Lower leg skin (tissue), 3 donors: ENCODE measurements at regions not wholly inside any gene's neighbourhood (a gene's known extent, or its start where the extent isn't known, plus 50 kb on each side); places are given as distances from the start of the nearest gene placed in this dataset.

Source experiments
- CTCF ChIP-seq, 3 donors: fragments of 450-650 bp; IDR thresholded peaks; one replicate each; pipeline ENCODE4 v1.5.1; 2016; ENCODE audit warnings: antibody characterized with exemption in 3 of 3, mild to moderate bottlenecking in 3 of 3, moderate library complexity in 2 of 3
- POLR2A ChIP-seq, 2 donors: fragments of 450-650 bp; IDR thresholded peaks; one replicate each; pipeline ENCODE4 v1.6.1; 2016 to 2017; ENCODE audit warnings: antibody characterized with exemption in 2 of 2, mild to moderate bottlenecking in 1 of 2, moderate library complexity in 1 of 2

- TF ChIP-seq CTCF (IDR thresholded peaks at IDR 0.05) (no peak), POLR2A (IDR thresholded peaks at IDR 0.05) (no peak)
These were observed 368.1 kb upstream of the FAR2 start for GRCh38 chr12:28780960-28781359.
